ENCODE measurements at regions not wholly inside any gene's neighbourhood (a gene's known extent, or its start where the extent isn't known, plus 50 kb on each side); places are given as distances from the start of the nearest gene placed in this dataset.

- peak; percentile 74 for ATAC-seq
- Mint-ChIP-seq H3K9me3 (peaks cover 5% of the 10 kb centered on the region), H3K36me3 (no peaks in the 10 kb centered on the region), H3K4me3 (no peak overlapping the region), H3K4me1 (peaks cover 5% of the 10 kb centered on the region), H3K27ac (no peak overlapping the region)
- no peak for DNase-seq (ENCODE audit: low spot score in 2 of 2)
Measured at GRCh38 chr11:23540101-23540561, 679.9 kb upstream of the CCDC179 start.

- Mint-ChIP-seq H3K36me3 (no peaks in the 10 kb centered on the region), H3K4me1 (peaks cover 5% of the 10 kb centered on the region), H3K27ac (no peak overlapping the region), H3K9me3 (peaks cover 5% of the 10 kb centered on the region), H3K4me3 (no peak overlapping the region)
- DNase-seq (ENCODE audit: low spot score in 2 of 2) (no peak), ATAC-seq (no peak)
Measured at GRCh38 chr11:23542189-23542588, 681.9 kb upstream of the CCDC179 start.

GRCh38 chr11:23542816-23543215, 682.5 kb upstream of the CCDC179 start:
- H3K4me1 Mint-ChIP-seq = peaks cover 5% of the 10 kb centered on the region
- peaks cover 5% of the 10 kb centered on the region for H3K9me3 Mint-ChIP-seq
- DNase-seq (ENCODE audit: low spot score in 2 of 2) (no peak), ATAC-seq (no peak)
- H3K4me3 Mint-ChIP-seq = no peak overlapping the region
- no peak overlapping the region for H3K27ac Mint-ChIP-seq
- no peaks in the 10 kb centered on the region for H3K36me3 Mint-ChIP-seq

GRCh38 chr11:23543651-23544222, 683.5 kb upstream of the CCDC179 start:
- H3K9me3 Mint-ChIP-seq = peaks cover 5% of the 10 kb centered on the region
- no peak overlapping the region for H3K27ac Mint-ChIP-seq
- no peak overlapping the region for H3K4me3 Mint-ChIP-seq
- DNase-seq (ENCODE audit: low spot score in 2 of 2) = no peak
- no peak for ATAC-seq
- H3K4me1 Mint-ChIP-seq = peaks cover 5% of the 10 kb centered on the region
- no peaks in the 10 kb centered on the region for H3K36me3 Mint-ChIP-seq

DNA sequence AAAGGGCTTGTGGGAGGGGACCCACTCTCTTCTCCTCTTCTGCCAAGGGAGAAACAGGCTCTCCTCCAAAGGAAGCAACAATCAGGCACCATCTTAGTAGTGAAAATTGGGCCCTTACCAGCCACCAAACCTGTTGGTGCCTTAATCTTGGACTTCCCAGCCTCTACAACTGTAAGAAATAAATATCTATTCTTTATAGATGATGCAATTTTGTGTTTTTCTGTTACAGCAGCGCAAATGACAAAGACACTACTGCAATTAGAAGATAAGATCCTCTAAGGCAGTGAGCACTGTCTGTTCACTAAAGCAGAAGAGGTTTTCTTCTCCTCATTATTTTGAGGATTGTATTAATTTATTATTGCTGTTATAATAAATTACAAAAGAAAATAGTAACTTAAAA, 691.4 kb upstream of the CCDC179 start:
- H3K4me3 Mint-ChIP-seq = no peak overlapping the region

GRCh38 chr11:23554002-23554401, 693.7 kb upstream of the CCDC179 start:
- Mint-ChIP-seq H3K4me1 (no peaks in the 10 kb centered on the region), H3K27ac (no peak overlapping the region)
- no peak for ATAC-seq

More for the DNA sequence above, 691.4 kb upstream of the CCDC179 start:
- peaks cover 6% of the 10 kb centered on the region for H3K9me3 Mint-ChIP-seq
- DNase-seq (ENCODE audit: low spot score in 2 of 2) (no peak), ATAC-seq (no peak)
- no peak overlapping the region for H3K27ac Mint-ChIP-seq
- H3K36me3 Mint-ChIP-seq = no peaks in the 10 kb centered on the region
- no peaks in the 10 kb centered on the region for H3K4me1 Mint-ChIP-seq

DNA sequence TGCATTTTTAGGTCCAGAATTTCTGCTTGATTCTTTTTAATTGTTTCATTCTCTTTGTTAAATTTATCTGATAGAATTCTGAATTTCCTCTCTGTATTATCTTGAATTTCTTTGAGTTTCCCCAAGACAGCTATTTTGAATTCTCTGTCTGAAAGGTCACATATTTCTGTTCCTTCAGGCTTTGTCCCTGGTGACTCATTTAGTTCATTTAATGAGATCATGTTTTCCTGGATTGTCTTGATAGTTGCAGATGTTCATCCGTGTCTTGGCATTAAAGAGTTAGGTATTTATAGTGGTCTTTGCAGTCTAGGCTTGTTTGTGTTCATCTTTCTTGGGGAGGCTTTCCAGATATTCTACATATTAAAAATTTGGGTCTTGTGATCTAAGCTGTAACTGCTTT, 694.8 kb upstream of the CCDC179 start:
- Mint-ChIP-seq H3K4me3 (no peak overlapping the region), H3K9me3 (peaks cover 10% of the 10 kb centered on the region), H3K4me1 (no peaks in the 10 kb centered on the region), H3K27ac (no peak overlapping the region), H3K36me3 (no peaks in the 10 kb centered on the region)
- DNase-seq (ENCODE audit: low spot score in 2 of 2) = no peak
- no peak for ATAC-seq

More at GRCh38 chr11:23554002-23554401, 693.7 kb upstream of the CCDC179 start:
- no peaks in the 10 kb centered on the region for H3K36me3 Mint-ChIP-seq
- no peak for DNase-seq (ENCODE audit: low spot score in 2 of 2)
- H3K9me3 Mint-ChIP-seq = peaks cover 10% of the 10 kb centered on the region
- H3K4me3 Mint-ChIP-seq = no peak overlapping the region

GRCh38 chr11:23556163-23556750, 696.0 kb upstream of the CCDC179 start:
- ATAC-seq (no peak), DNase-seq (ENCODE audit: low spot score in 2 of 2) (no peak)
- no peaks in the 10 kb centered on the region for H3K36me3 Mint-ChIP-seq
- no peak overlapping the region for H3K4me3 Mint-ChIP-seq
- no peaks in the 10 kb centered on the region for H3K4me1 Mint-ChIP-seq
- no peak overlapping the region for H3K27ac Mint-ChIP-seq
- peaks cover 12% of the 10 kb centered on the region for H3K9me3 Mint-ChIP-seq

GRCh38 chr11:23563591-23563990, 703.3 kb upstream of the CCDC179 start:
- Mint-ChIP-seq H3K9me3 (peaks cover 11% of the 10 kb centered on the region), H3K4me3 (no peak overlapping the region), H3K27ac (no peak overlapping the region)

DNA sequence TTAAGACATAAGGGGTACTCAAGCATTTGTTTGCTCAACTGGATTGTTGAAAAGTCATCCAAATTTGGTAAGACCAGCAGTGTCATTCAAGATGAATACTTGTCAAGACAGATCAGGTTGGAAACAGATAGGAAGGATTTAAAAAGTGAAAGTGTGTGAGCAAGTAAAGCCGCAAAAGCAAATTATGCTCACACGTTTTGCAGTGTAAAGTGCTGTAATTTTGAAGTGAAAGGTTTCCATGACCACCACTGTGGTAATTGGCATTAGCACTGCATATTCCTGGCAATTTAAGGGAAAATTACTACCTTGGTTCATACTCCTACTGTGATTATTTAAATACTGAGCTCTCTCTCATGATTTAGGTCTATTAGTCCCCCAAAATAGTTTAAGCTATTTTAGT, 704.1 kb upstream of the CCDC179 start:
- no peak for ATAC-seq
- Mint-ChIP-seq H3K9me3 (peaks cover 8% of the 10 kb centered on the region), H3K4me3 (no peak overlapping the region), H3K27ac (no peak overlapping the region), H3K4me1 (no peaks in the 10 kb centered on the region), H3K36me3 (no peaks in the 10 kb centered on the region)
- no peak for DNase-seq (ENCODE audit: low spot score in 2 of 2)

More at GRCh38 chr11:23563591-23563990, 703.3 kb upstream of the CCDC179 start:
- Mint-ChIP-seq H3K4me1 (no peaks in the 10 kb centered on the region), H3K36me3 (no peaks in the 10 kb centered on the region)
- DNase-seq (ENCODE audit: low spot score in 2 of 2) (no peak), ATAC-seq (no peak)

GRCh38 chr11:23569134-23569533, 708.9 kb upstream of the CCDC179 start:
- peaks cover 7% of the 10 kb centered on the region for H3K4me1 Mint-ChIP-seq
- H3K9me3 Mint-ChIP-seq = peaks cover 17% of the 10 kb centered on the region
- H3K36me3 Mint-ChIP-seq = no peaks in the 10 kb centered on the region
- H3K27ac Mint-ChIP-seq = no peak overlapping the region
- H3K4me3 Mint-ChIP-seq = no peak overlapping the region
- DNase-seq (ENCODE audit: low spot score in 2 of 2) = no peak
- ATAC-seq = no peak

- Mint-ChIP-seq H3K4me1 (peaks cover 7% of the 10 kb centered on the region), H3K27ac (no peak overlapping the region), H3K4me3 (no peak overlapping the region), H3K9me3 (peaks cover 15% of the 10 kb centered on the region), H3K36me3 (no peaks in the 10 kb centered on the region)
- DNase-seq (ENCODE audit: low spot score in 2 of 2) (no peak), ATAC-seq (peak; percentile 97)
Measured at GRCh38 chr11:23569547-23569946, 709.3 kb upstream of the CCDC179 start.

- DNase-seq (ENCODE audit: low spot score in 2 of 2) = no peak
- H3K9me3 Mint-ChIP-seq = peaks cover 15% of the 10 kb centered on the region
- H3K36me3 Mint-ChIP-seq = no peaks in the 10 kb centered on the region
- no peak overlapping the region for H3K4me3 Mint-ChIP-seq
- H3K4me1 Mint-ChIP-seq = peaks cover 7% of the 10 kb centered on the region
- no peak for ATAC-seq
- H3K27ac Mint-ChIP-seq = no peak overlapping the region
Measured at GRCh38 chr11:23570828-23571227, 710.6 kb upstream of the CCDC179 start.

- Mint-ChIP-seq H3K9me3 (peaks cover 15% of the 10 kb centered on the region), H3K27ac (no peak overlapping the region), H3K4me1 (peaks cover 7% of the 10 kb centered on the region), H3K36me3 (no peaks in the 10 kb centered on the region), H3K4me3 (no peak overlapping the region)
- no peak for ATAC-seq
- no peak for DNase-seq (ENCODE audit: low spot score in 2 of 2)
Measured at GRCh38 chr11:23573429-23573828, 713.2 kb upstream of the CCDC179 start.

GRCh38 chr11:23574149-23574548, 713.9 kb upstream of the CCDC179 start:
- ATAC-seq = no peak
- Mint-ChIP-seq H3K4me3 (no peak overlapping the region), H3K36me3 (no peaks in the 10 kb centered on the region), H3K4me1 (peaks cover 7% of the 10 kb centered on the region), H3K9me3 (peaks cover 15% of the 10 kb centered on the region), H3K27ac (no peak overlapping the region)
- DNase-seq (ENCODE audit: low spot score in 2 of 2) = no peak

GRCh38 chr11:23577296-23577695, 717.0 kb upstream of the CCDC179 start:
- Mint-ChIP-seq H3K9me3 (peaks cover 10% of the 10 kb centered on the region), H3K27ac (no peak overlapping the region)
- no peak for ATAC-seq

More at GRCh38 chr11:23577296-23577695, 717.0 kb upstream of the CCDC179 start:
- Mint-ChIP-seq H3K36me3 (no peaks in the 10 kb centered on the region), H3K4me1 (peaks cover 7% of the 10 kb centered on the region), H3K4me3 (no peak overlapping the region)
- DNase-seq (ENCODE audit: low spot score in 2 of 2) = no peak
